ENCODE measurements at regions not wholly inside any gene's neighbourhood (a gene's known extent, or its start where the extent isn't known, plus 50 kb on each side); places are given as distances from the start of the nearest gene placed in this dataset.

GRCh38 chr4:181971411-181971810, 271.8 kb upstream of the TENM3 start:
- DNase-seq (ENCODE audit: low read depth) = peak; percentile 47
- no peak overlapping the region for H3K4me3 ChIP-seq (ENCODE audit: low read length)
- no peak for TF ChIP-seq CTCF (conservative IDR thresholded peaks at IDR 0.05; ENCODE audit: low read length)

GRCh38 chr4:181971973-181972372, 271.2 kb upstream of the TENM3 start:
- peak; percentile 80 for DNase-seq (ENCODE audit: low read depth)
- no peak for TF ChIP-seq CTCF (conservative IDR thresholded peaks at IDR 0.05; ENCODE audit: low read length)
- H3K4me3 ChIP-seq (ENCODE audit: low read length) = no peak overlapping the region

- H3K4me3 ChIP-seq (ENCODE audit: low read length) = no peak overlapping the region
- no peak for DNase-seq (ENCODE audit: low read depth)
- no peak for TF ChIP-seq CTCF (conservative IDR thresholded peaks at IDR 0.05; ENCODE audit: low read length)
These were observed 266.4 kb upstream of the TENM3 start for GRCh38 chr4:181976764-181977163.

- peak; percentile 10 for DNase-seq (ENCODE audit: low read depth)
- H3K4me3 ChIP-seq (ENCODE audit: low read length) = no peak overlapping the region
- TF ChIP-seq CTCF (conservative IDR thresholded peaks at IDR 0.05; ENCODE audit: low read length) = no peak
These were observed 260.8 kb upstream of the TENM3 start for GRCh38 chr4:181982437-181982836.

- H3K4me3 ChIP-seq (ENCODE audit: low read length) = no peak overlapping the region
- TF ChIP-seq CTCF (conservative IDR thresholded peaks at IDR 0.05; ENCODE audit: low read length) = no peak
- no peak for DNase-seq (ENCODE audit: low read depth)
These were observed 260.3 kb upstream of the TENM3 start for GRCh38 chr4:181982856-181983255.

GRCh38 chr4:181987392-181987791, 255.8 kb upstream of the TENM3 start:
- TF ChIP-seq CTCF (conservative IDR thresholded peaks at IDR 0.05; ENCODE audit: low read length) = no peak
- no peak overlapping the region for H3K4me3 ChIP-seq (ENCODE audit: low read length)
- no peak for DNase-seq (ENCODE audit: low read depth)

- no peak overlapping the region for H3K4me3 ChIP-seq (ENCODE audit: low read length)
- DNase-seq (ENCODE audit: low read depth) = no peak
- no peak for TF ChIP-seq CTCF (conservative IDR thresholded peaks at IDR 0.05; ENCODE audit: low read length)
These were observed 254.1 kb upstream of the TENM3 start for GRCh38 chr4:181989071-181989470.
